ENCODE measurements at regions not wholly inside any gene's neighbourhood (a gene's known extent, or its start where the extent isn't known, plus 50 kb on each side); places are given as distances from the start of the nearest gene placed in this dataset.

GRCh38 chr5:58365791-58366190 lies 94.1 kb downstream of the PLK2 start:
- H3K36me3 Mint-ChIP-seq (ENCODE audit: insufficient read depth, unreplicated experiment): no peaks in the 10 kb centered on the region
- BruUV-seq (replicated peaks): no TSS peak
- DNase-seq: no peak
- CTCF ChIA-PET: no interaction called here
- H3K4me3 ChIP-seq (ENCODE audit: low read depth, low read length): no peak overlapping the region
- no peaks in the 10 kb centered on the region for H3K4me1 Mint-ChIP-seq (ENCODE audit: low read depth, unreplicated experiment)
- no peaks in the 10 kb centered on the region for H3K9me3 Mint-ChIP-seq (ENCODE audit: unreplicated experiment)
- H3K9me3 ChIP-seq: no peaks in the 10 kb centered on the region
- intact Hi-C loops (cut with micrococcal nuclease; ENCODE audit: unreplicated experiment): no loop called here
- no peak overlapping the region for H3K4me3 Mint-ChIP-seq (ENCODE audit: unreplicated experiment)
- POLR2A ChIA-PET: no interaction called here
- H3K27ac Mint-ChIP-seq (ENCODE audit: unreplicated experiment): no peak overlapping the region
- no peaks in the 10 kb centered on the region for H3K36me3 ChIP-seq (ENCODE audit: control insufficient read depth, insufficient read depth, low read length)
- H3K27me3 ChIP-seq (replicated peaks; ENCODE audit: control insufficient read depth, insufficient read depth, low read length): no peaks in the 10 kb centered on the region
- no peak for TF ChIP-seq CTCF (IDR thresholded peaks at IDR 0.05; ENCODE audit: insufficient read depth in 1 of 2, low read depth in 1 of 2, low read length in 1 of 2, severe bottlenecking in 1 of 2, unreplicated experiment in 1 of 2)
- H3K4me1 ChIP-seq: no peaks in the 10 kb centered on the region
- H3K27me3 Mint-ChIP-seq (ENCODE audit: insufficient read depth, unreplicated experiment): peaks cover 4% of the 10 kb centered on the region

- Histone ChIP-seq H3K4me1 (no peaks in the 10 kb centered on the region), H3K9me3 (no peaks in the 10 kb centered on the region), H3K36me3 (ENCODE audit: control insufficient read depth, insufficient read depth, low read length) (no peaks in the 10 kb centered on the region), H3K27me3 (replicated peaks; ENCODE audit: control insufficient read depth, insufficient read depth, low read length) (no peaks in the 10 kb centered on the region), H3K4me3 (ENCODE audit: low read depth, low read length) (no peak overlapping the region)
- Mint-ChIP-seq H3K4me1 (ENCODE audit: low read depth, unreplicated experiment) (no peaks in the 10 kb centered on the region), H3K9me3 (ENCODE audit: unreplicated experiment) (no peaks in the 10 kb centered on the region), H3K36me3 (ENCODE audit: insufficient read depth, unreplicated experiment) (no peaks in the 10 kb centered on the region), H3K27ac (ENCODE audit: unreplicated experiment) (no peak overlapping the region), H3K27me3 (ENCODE audit: insufficient read depth, unreplicated experiment) (no peaks in the 10 kb centered on the region), H3K4me3 (ENCODE audit: unreplicated experiment) (no peak overlapping the region)
- CTCF ChIA-PET: no interaction called here
- BruUV-seq (replicated peaks): no TSS peak
- intact Hi-C loops (cut with micrococcal nuclease; ENCODE audit: unreplicated experiment): no loop called here
- DNase-seq: no peak
- POLR2A ChIA-PET: no interaction called here
- TF ChIP-seq CTCF (IDR thresholded peaks at IDR 0.05; ENCODE audit: insufficient read depth in 1 of 2, low read depth in 1 of 2, low read length in 1 of 2, severe bottlenecking in 1 of 2, unreplicated experiment in 1 of 2): no peak
Measured at GRCh38 chr5:58363461-58364249, 96.2 kb downstream of the PLK2 start.

GRCh38 chr5:58362135-58362534 lies 97.8 kb downstream of the PLK2 start:
- intact Hi-C loops (cut with micrococcal nuclease; ENCODE audit: unreplicated experiment): no loop called here
- H3K36me3 Mint-ChIP-seq (ENCODE audit: insufficient read depth, unreplicated experiment): no peaks in the 10 kb centered on the region

More at GRCh38 chr5:58362135-58362534, 97.8 kb downstream of the PLK2 start:
- Mint-ChIP-seq H3K4me1 (ENCODE audit: low read depth, unreplicated experiment) (no peaks in the 10 kb centered on the region), H3K4me3 (ENCODE audit: unreplicated experiment) (no peak overlapping the region), H3K27me3 (ENCODE audit: insufficient read depth, unreplicated experiment) (no peaks in the 10 kb centered on the region), H3K27ac (ENCODE audit: unreplicated experiment) (no peak overlapping the region), H3K9me3 (ENCODE audit: unreplicated experiment) (no peaks in the 10 kb centered on the region)
- BruUV-seq (replicated peaks): no TSS peak
- no peaks in the 10 kb centered on the region for H3K27me3 ChIP-seq (replicated peaks; ENCODE audit: control insufficient read depth, insufficient read depth, low read length)
- no peak for DNase-seq
- H3K9me3 ChIP-seq: no peaks in the 10 kb centered on the region
- POLR2A ChIA-PET: no interaction called here
- TF ChIP-seq CTCF (IDR thresholded peaks at IDR 0.05; ENCODE audit: insufficient read depth in 1 of 2, low read depth in 1 of 2, low read length in 1 of 2, severe bottlenecking in 1 of 2, unreplicated experiment in 1 of 2): no peak
- no peak overlapping the region for H3K4me3 ChIP-seq (ENCODE audit: low read depth, low read length)
- H3K4me1 ChIP-seq: no peaks in the 10 kb centered on the region
- CTCF ChIA-PET: no interaction called here
- no peaks in the 10 kb centered on the region for H3K36me3 ChIP-seq (ENCODE audit: control insufficient read depth, insufficient read depth, low read length)
